ENCODE measurements at regions not wholly inside any gene's neighbourhood (a gene's known extent, or its start where the extent isn't known, plus 50 kb on each side); places are given as distances from the start of the nearest gene placed in this dataset.

GRCh38 chr5:3339798-3340115, 255.9 kb upstream of the IRX1 start:
- ChIA-PET CTCF (no interaction called here), POLR2A (ENCODE audit: unreplicated experiment) (no interaction called here)
- Histone ChIP-seq H3F3A (ENCODE audit: insufficient read depth, low read depth) (no peaks in the 10 kb centered on the region), H3K27me3 (ENCODE audit: insufficient read depth, low read depth) (peaks cover 99% of the 10 kb centered on the region), H3K9me3 (ENCODE audit: insufficient read depth, low read depth) (no peaks in the 10 kb centered on the region), H3K9me2 (ENCODE audit: insufficient read depth) (no peaks in the 10 kb centered on the region), H3K36me3 (ENCODE audit: low read depth) (no peaks in the 10 kb centered on the region), H3K4me3 (no peak overlapping the region), H3K4me1 (replicated peaks; ENCODE audit: insufficient read depth) (no peaks in the 10 kb centered on the region), H2AFZ (no peak overlapping the region), H3K79me2 (ENCODE audit: low read depth) (no peaks in the 10 kb centered on the region), H4K20me1 (ENCODE audit: insufficient read depth) (0 out of 2 replicates have a peak, but pooled peaks cover 4% of the 10 kb centered on the region), H3K4me2 (no peak overlapping the region), H3K27ac (no peak overlapping the region)
- DNase-seq: no peak
- no TSS peak for BruUV-seq (replicated peaks)
- TF ChIP-seq CTCF (conservative IDR thresholded peaks at IDR 0.05) (no peak), EZH2 (IDR thresholded peaks at IDR 0.05; ENCODE audit: low read depth) (no peak)
- intact Hi-C loops (cut with micrococcal nuclease; ENCODE audit: unreplicated experiment): no loop called here

GRCh38 chr5:3339092-3339797, 256.4 kb upstream of the IRX1 start:
- no peaks in the 10 kb centered on the region for H3K9me3 ChIP-seq (ENCODE audit: insufficient read depth, low read depth)
- intact Hi-C loops (cut with micrococcal nuclease; ENCODE audit: unreplicated experiment): no loop called here
- H3K4me2 ChIP-seq: no peak overlapping the region
- no peaks in the 10 kb centered on the region for H3K36me3 ChIP-seq (ENCODE audit: low read depth)
- no peak overlapping the region for H2AFZ ChIP-seq
- H3K4me3 ChIP-seq: no peak overlapping the region
- H4K20me1 ChIP-seq (ENCODE audit: insufficient read depth): 0 out of 2 replicates have a peak, but pooled peaks cover 4% of the 10 kb centered on the region
- DNase-seq: no peak
- no TSS peak for BruUV-seq (replicated peaks)
- no peaks in the 10 kb centered on the region for H3K79me2 ChIP-seq (ENCODE audit: low read depth)
- POLR2A ChIA-PET (ENCODE audit: unreplicated experiment): no interaction called here
- H3K9me2 ChIP-seq (ENCODE audit: insufficient read depth): no peaks in the 10 kb centered on the region
- peaks cover 99% of the 10 kb centered on the region for H3K27me3 ChIP-seq (ENCODE audit: insufficient read depth, low read depth)
- no peaks in the 10 kb centered on the region for H3K4me1 ChIP-seq (replicated peaks; ENCODE audit: insufficient read depth)
- CTCF ChIA-PET: no interaction called here
- H3K27ac ChIP-seq: no peak overlapping the region
- H3F3A ChIP-seq (ENCODE audit: insufficient read depth, low read depth): no peaks in the 10 kb centered on the region
- no peak for TF ChIP-seq CTCF (conservative IDR thresholded peaks at IDR 0.05)

GRCh38 chr5:3337812-3338541, 257.7 kb upstream of the IRX1 start:
- CTCF ChIA-PET: no interaction called here
- H3F3A ChIP-seq (ENCODE audit: insufficient read depth, low read depth): no peaks in the 10 kb centered on the region
- 0 out of 2 replicates have a peak, but pooled peaks cover 4% of the 10 kb centered on the region for H4K20me1 ChIP-seq (ENCODE audit: insufficient read depth)
- H3K4me2 ChIP-seq: no peak overlapping the region
- H3K9me2 ChIP-seq (ENCODE audit: insufficient read depth): no peaks in the 10 kb centered on the region
- H3K79me2 ChIP-seq (ENCODE audit: low read depth): no peaks in the 10 kb centered on the region
- no peaks in the 10 kb centered on the region for H3K36me3 ChIP-seq (ENCODE audit: low read depth)
- H3K27me3 ChIP-seq (ENCODE audit: insufficient read depth, low read depth): peaks cover 97% of the 10 kb centered on the region
- TF ChIP-seq CTCF (conservative IDR thresholded peaks at IDR 0.05) (no peak), EZH2 (IDR thresholded peaks at IDR 0.05; ENCODE audit: low read depth) (no peak)
- no peaks in the 10 kb centered on the region for H3K4me1 ChIP-seq (replicated peaks; ENCODE audit: insufficient read depth)
- H2AFZ ChIP-seq: no peak overlapping the region
- BruUV-seq (replicated peaks): no TSS peak
- intact Hi-C loops (cut with micrococcal nuclease; ENCODE audit: unreplicated experiment): no loop called here
- H3K4me3 ChIP-seq: no peak overlapping the region
- no peaks in the 10 kb centered on the region for H3K9me3 ChIP-seq (ENCODE audit: insufficient read depth, low read depth)
- POLR2A ChIA-PET (ENCODE audit: unreplicated experiment): no interaction called here
- H3K27ac ChIP-seq: no peak overlapping the region
- DNase-seq: no peak
